ENCODE measurements at regions not wholly inside any gene's neighbourhood (a gene's known extent, or its start where the extent isn't known, plus 50 kb on each side); places are given as distances from the start of the nearest gene placed in this dataset.

- Mint-ChIP-seq H3K27me3 (ENCODE audit: low read depth) (no peaks in the 10 kb centered on the region), H3K9me3 (no peaks in the 10 kb centered on the region), H3K4me1 (peaks cover 5% of the 10 kb centered on the region; the same call in 1 of the 2 replicates), H3K36me3 (no peaks in the 10 kb centered on the region), H3K27ac (no peak overlapping the region), H3K4me3 (no peak overlapping the region)
- ChIA-PET POLR2A (no interaction called here), CTCF (no interaction called here)
- no peak for ATAC-seq
- TF ChIP-seq STAT6 (CRISPR knock-in tag; conservative IDR thresholded peaks at IDR 0.05; ENCODE audit: low read depth) (no peak), AR (CRISPR knock-in tag; IDR thresholded peaks at IDR 0.05) (no peak), USF1 (CRISPR knock-in tag; IDR thresholded peaks at IDR 0.05) (no peak), ZNF423 (CRISPR knock-in tag; IDR thresholded peaks at IDR 0.05) (no peak), SP1 (CRISPR knock-in tag; conservative IDR thresholded peaks at IDR 0.05) (no peak), RORB (CRISPR knock-in tag; IDR thresholded peaks at IDR 0.05) (no peak), EMX1 (CRISPR knock-in tag; IDR thresholded peaks at IDR 0.05) (no peak), ZNF512 (CRISPR knock-in tag; IDR thresholded peaks at IDR 0.05; ENCODE audit: borderline replicate concordance) (no peak), IRF2 (CRISPR knock-in tag; IDR thresholded peaks at IDR 0.05; ENCODE audit: borderline replicate concordance, low read depth) (no peak), ZNF121 (CRISPR knock-in tag; IDR thresholded peaks at IDR 0.05) (no peak), ZNF671 (CRISPR knock-in tag; IDR thresholded peaks at IDR 0.05) (no peak), OVOL2 (CRISPR knock-in tag; IDR thresholded peaks at IDR 0.05; ENCODE audit: borderline replicate concordance) (no peak), ZSCAN18 (CRISPR knock-in tag; IDR thresholded peaks at IDR 0.05) (no peak), TCF7 (CRISPR knock-in tag; IDR thresholded peaks at IDR 0.05; ENCODE audit: low read depth) (no peak), ZNF232 (CRISPR knock-in tag; IDR thresholded peaks at IDR 0.05) (no peak)
- no peak for DNase-seq (ENCODE audit: low spot score)
Measured at GRCh38 chr13:94896719-94897317, 184.5 kb upstream of the SOX21 start.

- no peaks in the 10 kb centered on the region for H3K36me3 Mint-ChIP-seq
- ChIA-PET CTCF (no interaction called here), POLR2A (no interaction called here)
- ATAC-seq, result no peak
- H3K4me1 Mint-ChIP-seq, result peaks cover 5% of the 10 kb centered on the region; the same call in 1 of the 2 replicates
- no peaks in the 10 kb centered on the region for H3K9me3 Mint-ChIP-seq
- no peaks in the 10 kb centered on the region for H3K27me3 Mint-ChIP-seq (ENCODE audit: low read depth)
- no peak overlapping the region for H3K4me3 Mint-ChIP-seq
- H3K27ac Mint-ChIP-seq, result no peak overlapping the region
- no peak for DNase-seq (ENCODE audit: low spot score)
- no peak for TF ChIP-seq ZNF512 (CRISPR knock-in tag; IDR thresholded peaks at IDR 0.05; ENCODE audit: borderline replicate concordance)
- no peak for TF ChIP-seq PREB (CRISPR knock-in tag; IDR thresholded peaks at IDR 0.05; ENCODE audit: borderline replicate concordance)
- no peak for TF ChIP-seq PRRX2 (CRISPR knock-in tag; IDR thresholded peaks at IDR 0.05)
- TF ChIP-seq NR3C1 (CRISPR knock-in tag; conservative IDR thresholded peaks at IDR 0.05; ENCODE audit: low read depth), result no peak
- no peak for TF ChIP-seq NR2C2 (CRISPR knock-in tag; IDR thresholded peaks at IDR 0.05)
- TF ChIP-seq E2F1 (CRISPR knock-in tag; IDR thresholded peaks at IDR 0.05), result no peak
- TF ChIP-seq OVOL2 (CRISPR knock-in tag; IDR thresholded peaks at IDR 0.05; ENCODE audit: borderline replicate concordance), result no peak
Measured at GRCh38 chr13:94896238-94896637, 183.9 kb upstream of the SOX21 start.
